ENCODE measurements at regions not wholly inside any gene's neighbourhood (a gene's known extent, or its start where the extent isn't known, plus 50 kb on each side); places are given as distances from the start of the nearest gene placed in this dataset.

- ChIA-PET CTCF (no interaction called here), POLR2A (no interaction called here)
- Histone ChIP-seq H3K4me3 (ENCODE audit: low read depth, low read length) (no peak overlapping the region), H3K9me3 (ENCODE audit: control insufficient read depth, insufficient read depth, low read depth, low read length) (no peaks in the 10 kb centered on the region), H3K4me1 (ENCODE audit: control insufficient read depth, insufficient read depth, low read length) (no peaks in the 10 kb centered on the region), H3K36me3 (ENCODE audit: control insufficient read depth in 2 of 2, insufficient read depth in 1 of 2, low read length in 2 of 2) (no peaks in the 10 kb centered on the region), H3K27ac (ENCODE audit: extremely low read depth, low read depth, low read length) (no peak overlapping the region)
- TF ChIP-seq ZNF571 (tag by site-specific recombination; IDR thresholded peaks at IDR 0.05): no peak
- no peak for TF ChIP-seq REPIN1 (tag by site-specific recombination; IDR thresholded peaks at IDR 0.05; ENCODE audit: low read depth)
- TF ChIP-seq, protein P1, sequence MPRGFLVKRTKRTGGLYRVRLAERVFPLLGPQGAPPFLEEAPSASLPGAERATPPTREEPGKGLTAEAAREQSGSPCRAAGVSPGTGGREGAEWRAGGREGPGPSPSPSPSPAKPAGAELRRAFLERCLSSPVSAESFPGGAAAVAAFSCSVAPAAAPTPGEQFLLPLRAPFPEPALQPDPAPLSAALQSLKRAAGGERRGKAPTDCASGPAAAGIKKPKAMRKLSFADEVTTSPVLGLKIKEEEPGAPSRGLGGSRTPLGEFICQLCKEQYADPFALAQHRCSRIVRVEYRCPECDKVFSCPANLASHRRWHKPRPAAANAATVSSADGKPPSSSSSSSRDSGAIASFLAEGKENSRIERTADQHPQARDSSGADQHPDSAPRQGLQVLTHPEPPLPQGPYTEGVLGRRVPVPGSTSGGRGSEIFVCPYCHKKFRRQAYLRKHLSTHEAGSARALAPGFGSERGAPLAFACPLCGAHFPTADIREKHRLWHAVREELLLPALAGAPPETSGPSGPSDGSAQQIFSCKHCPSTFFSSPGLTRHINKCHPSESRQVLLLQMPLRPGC (tag by site-specific recombination; IDR thresholded peaks at IDR 0.05): no peak
- no peak for TF ChIP-seq WT1 (tag by site-specific recombination; IDR thresholded peaks at IDR 0.05)
- TF ChIP-seq, protein P2, sequence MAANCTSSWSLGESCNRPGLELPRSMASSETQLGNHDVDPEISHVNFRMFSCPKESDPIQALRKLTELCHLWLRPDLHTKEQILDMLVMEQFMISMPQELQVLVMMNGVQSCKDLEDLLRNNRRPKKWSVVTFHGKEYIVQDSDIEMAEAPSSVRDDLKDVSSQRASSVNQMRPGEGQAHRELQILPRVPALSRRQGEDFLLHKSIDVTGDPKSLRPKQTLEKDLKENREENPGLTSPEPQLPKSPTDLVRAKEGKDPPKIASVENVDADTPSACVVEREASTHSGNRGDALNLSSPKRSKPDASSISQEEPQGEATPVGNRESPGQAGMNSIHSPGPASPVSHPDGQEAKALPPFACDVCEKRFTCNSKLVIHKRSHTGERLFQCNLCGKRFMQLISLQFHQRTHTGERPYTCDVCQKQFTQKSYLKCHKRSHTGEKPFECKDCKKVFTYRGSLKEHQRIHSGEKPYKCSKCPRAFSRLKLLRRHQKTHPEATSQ (tag by site-specific recombination; IDR thresholded peaks at IDR 0.05): no peak
- TF ChIP-seq REST (tag by site-specific recombination; IDR thresholded peaks at IDR 0.05): no peak
- no peak for TF ChIP-seq ZBTB20 (tag by site-specific recombination; IDR thresholded peaks at IDR 0.05)
- no peak for TF ChIP-seq SALL2 (tag by site-specific recombination; IDR thresholded peaks at IDR 0.05; ENCODE audit: borderline replicate concordance)
- TF ChIP-seq ZNF157 (tag by site-specific recombination; IDR thresholded peaks at IDR 0.05): no peak
- TF ChIP-seq ZFP41 (tag by site-specific recombination; IDR thresholded peaks at IDR 0.05; ENCODE audit: borderline replicate concordance): no peak
- TF ChIP-seq, protein P3, sequence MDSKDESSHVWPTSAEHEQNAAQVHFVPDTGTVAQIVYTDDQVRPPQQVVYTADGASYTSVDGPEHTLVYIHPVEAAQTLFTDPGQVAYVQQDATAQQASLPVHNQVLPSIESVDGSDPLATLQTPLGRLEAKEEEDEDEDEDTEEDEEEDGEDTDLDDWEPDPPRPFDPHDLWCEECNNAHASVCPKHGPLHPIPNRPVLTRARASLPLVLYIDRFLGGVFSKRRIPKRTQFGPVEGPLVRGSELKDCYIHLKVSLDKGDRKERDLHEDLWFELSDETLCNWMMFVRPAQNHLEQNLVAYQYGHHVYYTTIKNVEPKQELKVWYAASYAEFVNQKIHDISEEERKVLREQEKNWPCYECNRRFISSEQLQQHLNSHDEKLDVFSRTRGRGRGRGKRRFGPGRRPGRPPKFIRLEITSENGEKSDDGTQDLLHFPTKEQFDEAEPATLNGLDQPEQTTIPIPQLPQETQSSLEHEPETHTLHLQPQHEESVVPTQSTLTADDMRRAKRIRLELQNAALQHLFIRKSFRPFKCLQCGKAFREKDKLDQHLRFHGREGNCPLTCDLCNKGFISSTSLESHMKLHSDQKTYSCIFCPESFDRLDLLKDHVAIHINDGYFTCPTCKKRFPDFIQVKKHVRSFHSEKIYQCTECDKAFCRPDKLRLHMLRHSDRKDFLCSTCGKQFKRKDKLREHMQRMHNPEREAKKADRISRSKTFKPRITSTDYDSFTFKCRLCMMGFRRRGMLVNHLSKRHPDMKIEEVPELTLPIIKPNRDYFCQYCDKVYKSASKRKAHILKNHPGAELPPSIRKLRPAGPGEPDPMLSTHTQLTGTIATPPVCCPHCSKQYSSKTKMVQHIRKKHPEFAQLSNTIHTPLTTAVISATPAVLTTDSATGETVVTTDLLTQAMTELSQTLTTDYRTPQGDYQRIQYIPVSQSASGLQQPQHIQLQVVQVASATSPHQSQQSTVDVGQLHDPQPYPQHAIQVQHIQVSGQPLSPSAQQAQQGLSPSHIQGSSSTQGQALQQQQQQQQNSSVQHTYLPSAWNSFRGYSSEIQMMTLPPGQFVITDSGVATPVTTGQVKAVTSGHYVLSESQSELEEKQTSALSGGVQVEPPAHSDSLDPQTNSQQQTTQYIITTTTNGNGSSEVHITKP (tag by site-specific recombination; IDR thresholded peaks at IDR 0.05): no peak
- TF ChIP-seq ZNF837 (tag by site-specific recombination; IDR thresholded peaks at IDR 0.05): no peak
- TF ChIP-seq ZNF776 (tag by site-specific recombination; IDR thresholded peaks at IDR 0.05; ENCODE audit: borderline replicate concordance): no peak
- TF ChIP-seq, protein P4, sequence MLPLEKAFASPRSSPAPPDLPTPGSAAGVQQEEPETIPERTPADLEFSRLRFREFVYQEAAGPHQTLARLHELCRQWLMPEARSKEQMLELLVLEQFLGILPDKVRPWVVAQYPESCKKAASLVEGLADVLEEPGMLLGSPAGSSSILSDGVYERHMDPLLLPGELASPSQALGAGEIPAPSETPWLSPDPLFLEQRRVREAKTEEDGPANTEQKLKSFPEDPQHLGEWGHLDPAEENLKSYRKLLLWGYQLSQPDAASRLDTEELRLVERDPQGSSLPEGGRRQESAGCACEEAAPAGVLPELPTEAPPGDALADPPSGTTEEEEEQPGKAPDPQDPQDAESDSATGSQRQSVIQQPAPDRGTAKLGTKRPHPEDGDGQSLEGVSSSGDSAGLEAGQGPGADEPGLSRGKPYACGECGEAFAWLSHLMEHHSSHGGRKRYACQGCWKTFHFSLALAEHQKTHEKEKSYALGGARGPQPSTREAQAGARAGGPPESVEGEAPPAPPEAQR (tag by site-specific recombination; IDR thresholded peaks at IDR 0.05): no peak
Observed at GRCh38 chr6:50214937-50215336, 165.2 kb upstream of the DEFB112 start.

All from HEK293 (cell line).